ENCODE measurements at regions not wholly inside any gene's neighbourhood (a gene's known extent, or its start where the extent isn't known, plus 50 kb on each side); places are given as distances from the start of the nearest gene placed in this dataset.

DNA sequence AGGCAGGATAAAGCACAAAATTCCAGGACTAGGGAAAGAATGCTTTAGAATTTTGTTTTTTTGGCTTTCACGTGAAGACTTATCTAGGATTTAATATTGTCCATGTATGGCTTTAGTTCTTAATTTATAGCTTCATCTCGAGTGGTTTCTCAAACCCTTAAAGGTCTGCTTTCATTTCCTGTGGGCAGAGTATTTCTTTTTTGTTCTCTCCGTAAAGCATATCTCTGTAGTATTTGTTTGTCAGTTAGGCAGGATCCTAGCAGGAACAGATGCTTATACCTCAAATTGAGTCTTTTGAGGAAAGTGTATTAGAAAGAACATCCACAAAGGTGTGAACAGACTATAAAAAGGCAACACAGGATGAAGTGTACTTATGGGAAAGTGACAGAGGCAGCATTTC, 697.1 kb upstream of the SEL1L start:
- ChIA-PET POLR2A (no interaction called here), CTCF (no interaction called here)
- Histone ChIP-seq H3K4me3 (ENCODE audit: low read depth, low read length) (no peak overlapping the region), H3K27ac (ENCODE audit: low read depth, low read length) (no peak overlapping the region), H3K9me3 (ENCODE audit: control insufficient read depth, insufficient read depth, low read length) (peaks cover 16% of the 10 kb centered on the region; the same call in 1 of the 2 replicates), H3K27me3 (ENCODE audit: control insufficient read depth, insufficient read depth, low read length) (no peaks in the 10 kb centered on the region)
- TF ChIP-seq, protein P1, sequence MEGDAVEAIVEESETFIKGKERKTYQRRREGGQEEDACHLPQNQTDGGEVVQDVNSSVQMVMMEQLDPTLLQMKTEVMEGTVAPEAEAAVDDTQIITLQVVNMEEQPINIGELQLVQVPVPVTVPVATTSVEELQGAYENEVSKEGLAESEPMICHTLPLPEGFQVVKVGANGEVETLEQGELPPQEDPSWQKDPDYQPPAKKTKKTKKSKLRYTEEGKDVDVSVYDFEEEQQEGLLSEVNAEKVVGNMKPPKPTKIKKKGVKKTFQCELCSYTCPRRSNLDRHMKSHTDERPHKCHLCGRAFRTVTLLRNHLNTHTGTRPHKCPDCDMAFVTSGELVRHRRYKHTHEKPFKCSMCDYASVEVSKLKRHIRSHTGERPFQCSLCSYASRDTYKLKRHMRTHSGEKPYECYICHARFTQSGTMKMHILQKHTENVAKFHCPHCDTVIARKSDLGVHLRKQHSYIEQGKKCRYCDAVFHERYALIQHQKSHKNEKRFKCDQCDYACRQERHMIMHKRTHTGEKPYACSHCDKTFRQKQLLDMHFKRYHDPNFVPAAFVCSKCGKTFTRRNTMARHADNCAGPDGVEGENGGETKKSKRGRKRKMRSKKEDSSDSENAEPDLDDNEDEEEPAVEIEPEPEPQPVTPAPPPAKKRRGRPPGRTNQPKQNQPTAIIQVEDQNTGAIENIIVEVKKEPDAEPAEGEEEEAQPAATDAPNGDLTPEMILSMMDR (IDR thresholded peaks at IDR 0.05; ENCODE audit: low read depth, low read length), result no peak
- DNase-seq (ENCODE audit: low read depth, low spot score), result no peak

DNA sequence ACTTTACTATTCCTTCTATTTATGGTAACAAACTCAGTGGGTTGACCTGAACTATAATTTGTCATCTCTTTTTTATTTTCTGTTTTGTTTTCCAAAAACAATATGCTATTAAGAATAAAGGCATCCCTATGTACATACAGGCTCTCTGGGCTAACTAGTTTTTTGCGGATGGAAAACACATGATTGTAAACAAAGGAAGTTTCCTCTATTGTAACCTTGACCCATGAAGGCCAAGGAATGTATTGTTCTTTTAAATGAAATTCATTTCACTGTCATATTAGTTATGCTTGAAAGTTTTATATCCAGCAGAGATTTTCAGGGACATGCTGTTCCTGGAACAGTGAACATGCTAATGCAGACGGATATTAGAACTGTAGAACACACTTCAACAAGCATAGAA, 705.0 kb upstream of the SEL1L start:
- TF ChIP-seq, protein P1 (IDR thresholded peaks at IDR 0.05; ENCODE audit: low read depth, low read length), result no peak
- peaks cover 9% of the 10 kb centered on the region for H3K9me3 ChIP-seq (ENCODE audit: control insufficient read depth, insufficient read depth, low read length)
- POLR2A ChIA-PET, result no interaction called here
- CTCF ChIA-PET, result no interaction called here
- no peak overlapping the region for H3K4me3 ChIP-seq (ENCODE audit: low read depth, low read length)
- H3K27me3 ChIP-seq (ENCODE audit: control insufficient read depth, insufficient read depth, low read length), result no peaks in the 10 kb centered on the region
- DNase-seq (ENCODE audit: low read depth, low spot score), result no peak
- no peak overlapping the region for H3K27ac ChIP-seq (ENCODE audit: low read depth, low read length)

DNA sequence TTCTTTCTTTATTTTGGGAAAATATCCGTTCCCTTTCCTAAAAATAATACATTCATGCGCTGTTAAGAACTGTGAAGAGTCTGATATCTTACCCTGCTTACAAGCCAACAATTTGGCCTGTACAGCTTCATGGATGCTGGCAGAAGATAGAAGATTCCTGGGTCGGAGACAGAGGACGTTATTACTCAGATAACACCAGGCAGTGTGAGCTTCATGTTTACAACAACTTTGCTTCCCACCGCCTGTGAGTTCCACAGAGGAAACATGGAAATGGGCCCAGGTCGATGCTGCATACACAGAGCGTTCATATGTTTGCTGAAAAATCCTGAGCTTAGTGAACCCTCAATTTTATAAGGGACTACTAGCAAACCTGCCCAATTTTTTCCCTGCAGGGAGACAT, 705.6 kb upstream of the SEL1L start:
- TF ChIP-seq, protein P1 (IDR thresholded peaks at IDR 0.05; ENCODE audit: low read depth, low read length), result no peak
- DNase-seq (ENCODE audit: low read depth, low spot score), result no peak
- ChIA-PET POLR2A (no interaction called here), CTCF (no interaction called here)
- Histone ChIP-seq H3K4me3 (ENCODE audit: low read depth, low read length) (no peak overlapping the region), H3K9me3 (ENCODE audit: control insufficient read depth, insufficient read depth, low read length) (peaks cover 6% of the 10 kb centered on the region), H3K27ac (ENCODE audit: low read depth, low read length) (no peak overlapping the region), H3K27me3 (ENCODE audit: control insufficient read depth, insufficient read depth, low read length) (no peaks in the 10 kb centered on the region)

DNA sequence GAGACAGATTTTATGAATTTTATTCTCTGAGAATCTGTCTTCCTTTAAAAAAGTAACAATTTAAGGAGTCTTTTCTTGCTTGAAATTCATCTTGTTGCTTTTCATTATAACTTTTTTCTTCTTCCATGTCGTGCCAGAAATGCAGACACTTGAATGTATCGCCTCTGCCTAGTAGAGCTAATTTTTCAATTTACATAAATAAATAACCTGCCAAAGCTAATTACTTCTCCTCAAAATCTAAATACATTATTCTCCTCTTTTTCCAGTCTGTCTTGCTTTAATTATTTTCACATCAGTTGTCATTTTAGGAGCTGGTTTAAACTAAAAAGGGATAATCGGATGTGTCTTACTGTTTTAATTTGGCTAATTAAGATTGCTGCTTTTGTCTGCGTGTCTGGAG, 711.1 kb upstream of the SEL1L start:
- no peak for DNase-seq (ENCODE audit: low read depth, low spot score)
- ChIA-PET POLR2A (no interaction called here), CTCF (no interaction called here)
- Histone ChIP-seq H3K4me3 (ENCODE audit: low read depth, low read length) (no peak overlapping the region), H3K9me3 (ENCODE audit: control insufficient read depth, insufficient read depth, low read length) (0 out of 2 replicates have a peak, but pooled peaks cover 4% of the 10 kb centered on the region), H3K27me3 (ENCODE audit: control insufficient read depth, insufficient read depth, low read length) (no peaks in the 10 kb centered on the region), H3K27ac (ENCODE audit: low read depth, low read length) (no peak overlapping the region)
- TF ChIP-seq, protein P1 (IDR thresholded peaks at IDR 0.05; ENCODE audit: low read depth, low read length), result no peak

DNA sequence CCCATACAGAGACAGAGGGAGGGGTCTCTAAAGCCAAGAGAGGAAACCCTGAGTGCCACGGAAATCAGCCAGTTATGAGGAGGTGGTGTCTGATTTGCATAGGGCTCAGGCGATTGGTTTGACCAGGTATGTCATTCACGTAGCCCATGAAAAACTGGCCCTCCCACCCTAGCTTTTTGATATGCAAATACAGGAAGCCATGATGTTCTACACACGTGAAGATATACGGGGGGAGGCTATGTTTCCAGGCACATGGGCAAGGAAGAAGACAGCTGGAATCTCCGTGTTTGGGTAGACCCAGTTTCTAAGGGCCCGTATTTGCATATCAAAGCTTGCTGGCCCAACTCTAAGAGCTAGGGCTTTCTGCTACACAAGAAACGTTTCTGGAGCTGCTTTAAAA, 717.8 kb upstream of the SEL1L start:
- CTCF ChIA-PET, result no interaction called here
- Histone ChIP-seq H3K9me3 (ENCODE audit: control insufficient read depth, insufficient read depth, low read length) (peaks cover 14% of the 10 kb centered on the region), H3K4me3 (ENCODE audit: low read depth, low read length) (no peak overlapping the region), H3K27me3 (ENCODE audit: control insufficient read depth, insufficient read depth, low read length) (no peaks in the 10 kb centered on the region), H3K27ac (ENCODE audit: low read depth, low read length) (no peak overlapping the region)
- DNase-seq (ENCODE audit: low read depth, low spot score), result no peak
- POLR2A ChIA-PET, result no interaction called here
- TF ChIP-seq, protein P1 (IDR thresholded peaks at IDR 0.05; ENCODE audit: low read depth, low read length), result no peak
